ENCODE measurements at regions not wholly inside any gene's neighbourhood (a gene's known extent, or its start where the extent isn't known, plus 50 kb on each side); places are given as distances from the start of the nearest gene placed in this dataset.

DNA sequence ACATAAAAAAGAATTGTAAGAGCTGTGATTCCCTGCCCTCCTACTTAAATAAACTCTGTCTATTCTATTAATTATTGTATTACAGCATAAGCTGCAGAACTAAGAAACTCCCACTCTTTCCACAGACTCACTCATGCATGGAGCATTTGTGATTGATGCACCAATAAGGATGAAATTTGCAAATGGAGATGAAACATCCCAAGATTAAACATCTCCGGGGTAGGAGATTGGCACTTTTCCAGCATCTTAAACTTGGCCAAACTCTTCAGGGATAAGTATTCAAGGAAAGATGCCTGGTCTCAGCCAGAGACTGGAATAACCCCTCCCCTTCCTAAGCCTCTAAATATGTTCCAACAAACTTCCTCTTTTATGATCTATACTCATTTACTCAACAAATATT is 472.0 kb downstream of the ACTL7B start:
- TF ChIP-seq SYNCRIP (IDR thresholded peaks at IDR 0.05; ENCODE audit: insufficient read depth, low read depth, low read length) (no peak), MIER3 (CRISPR knock-in tag; IDR thresholded peaks at IDR 0.05; ENCODE audit: borderline replicate concordance) (no peak), ZNF841 (CRISPR knock-in tag; IDR thresholded peaks at IDR 0.05; ENCODE audit: borderline replicate concordance) (no peak), SOX13 (IDR thresholded peaks at IDR 0.05) (no peak), SOX13 (CRISPR knock-in tag; conservative IDR thresholded peaks at IDR 0.05 in 1 of 2, IDR thresholded peaks at IDR 0.05 in 1 of 2) (no peak)
- TF ChIP-seq, protein P1, sequence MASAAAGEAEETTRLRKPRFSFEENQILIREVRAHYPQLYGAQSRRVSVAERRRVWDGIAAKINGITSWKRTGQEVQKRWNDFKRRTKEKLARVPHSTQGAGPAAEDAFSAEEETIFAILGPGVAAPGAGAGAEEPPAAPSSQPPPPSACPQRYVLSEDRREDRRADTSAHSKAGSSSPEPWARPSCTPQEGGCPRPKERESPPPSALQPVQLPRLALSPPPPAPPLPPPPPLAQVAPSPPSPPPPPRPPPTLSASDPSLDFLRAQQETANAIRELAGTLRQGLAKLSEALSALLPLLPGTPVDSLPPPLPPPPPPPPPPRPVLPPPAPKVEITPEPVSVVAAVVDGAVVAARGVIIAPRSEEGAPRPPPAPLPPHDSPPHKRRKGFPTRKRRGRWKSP (CRISPR knock-in tag; IDR thresholded peaks at IDR 0.05): no peak
- Histone ChIP-seq H3K27me3 (ENCODE audit: control insufficient read depth in 1 of 2, insufficient read depth in 2 of 2, low read length in 2 of 2) (no peaks in the 10 kb centered on the region), H3K79me2 (ENCODE audit: insufficient read depth, low read length) (no peaks in the 10 kb centered on the region), H2AFZ (ENCODE audit: low read length) (no peak overlapping the region), H3K4me2 (ENCODE audit: low read depth, low read length) (no peak overlapping the region), H3K36me3 (replicated peaks in 1 of 2; ENCODE audit: control insufficient read depth in 1 of 2, insufficient read depth in 2 of 2, low read length in 2 of 2) (no peaks in the 10 kb centered on the region), H3K4me1 (ENCODE audit: insufficient read depth, low read length) (no peaks in the 10 kb centered on the region), H3K27ac (ENCODE audit: extremely low read length, insufficient read depth, low read length) (no peak overlapping the region), H3K9me3 (ENCODE audit: low read length) (no peaks in the 10 kb centered on the region), H3K4me3 (replicated peaks in 1 of 3; ENCODE audit: insufficient read depth in 1 of 3, low read depth in 2 of 3, low read length in 3 of 3) (no peak overlapping the region), H3K9ac (ENCODE audit: insufficient read depth, low read depth, low read length) (no peak overlapping the region), H4K20me1 (ENCODE audit: insufficient read depth, low read length) (no peaks in the 10 kb centered on the region)
- no TSS peak for BruUV-seq (replicated peaks)
- DNase-seq (ENCODE audit: low spot score) (no peak), FAIRE-seq (no peak), ATAC-seq (no peak)
- ChIA-PET POLR2A (no interaction called here), CTCF (ENCODE audit: low intra/inter-chr PET ratio, low total read pairs) (no interaction called here)
- intact Hi-C loops (cut with micrococcal nuclease; ENCODE audit: unreplicated experiment): no loop called here
- 91% methylated on average over 1 of the region's 1 CpG for WGBS (ENCODE audit: low lambda C conversion rate)
- in situ Hi-C loops (cut with HindIII; ENCODE audit: extremely low pct_ligation_motif_present, low pct_unique_long_range_greater_than_20kb): no loop called here

DNA sequence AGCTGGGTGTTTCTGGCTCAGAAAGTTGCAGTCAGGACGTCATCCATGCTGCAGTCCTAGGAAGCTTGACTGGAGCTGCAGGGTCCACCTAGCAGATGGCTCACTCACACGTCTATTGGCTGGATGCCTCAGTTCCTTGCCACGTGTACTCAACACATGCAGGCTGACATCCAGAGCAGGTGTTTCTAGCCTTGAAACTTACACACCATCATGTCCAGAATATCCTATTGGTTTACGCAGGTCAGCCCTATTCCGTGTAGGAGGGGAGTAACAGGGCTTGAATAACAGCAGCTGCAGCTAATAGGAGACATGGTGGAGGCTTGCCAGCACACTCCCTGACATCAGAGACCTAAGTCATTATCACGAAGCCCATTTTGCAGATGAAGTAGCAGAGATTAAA is 473.5 kb downstream of the ACTL7B start:
- intact Hi-C loops (cut with micrococcal nuclease; ENCODE audit: unreplicated experiment): no loop called here
- Histone ChIP-seq H3K9me3 (ENCODE audit: low read length) (no peaks in the 10 kb centered on the region), H3K27ac (ENCODE audit: extremely low read length, insufficient read depth, low read length) (no peak overlapping the region), H3K4me1 (ENCODE audit: insufficient read depth, low read length) (no peaks in the 10 kb centered on the region), H4K20me1 (ENCODE audit: insufficient read depth, low read length) (no peaks in the 10 kb centered on the region), H3K36me3 (replicated peaks in 1 of 2; ENCODE audit: control insufficient read depth in 1 of 2, insufficient read depth in 2 of 2, low read length in 2 of 2) (no peaks in the 10 kb centered on the region), H3K27me3 (ENCODE audit: control insufficient read depth in 1 of 2, insufficient read depth in 2 of 2, low read length in 2 of 2) (no peaks in the 10 kb centered on the region), H3K79me2 (ENCODE audit: insufficient read depth, low read length) (no peaks in the 10 kb centered on the region), H3K4me3 (replicated peaks in 1 of 3; ENCODE audit: insufficient read depth in 1 of 3, low read depth in 2 of 3, low read length in 3 of 3) (no peak overlapping the region), H3K9ac (ENCODE audit: insufficient read depth, low read depth, low read length) (no peak overlapping the region), H3K4me2 (ENCODE audit: low read depth, low read length) (no peak overlapping the region), H2AFZ (ENCODE audit: low read length) (no peak overlapping the region)
- TF ChIP-seq ZEB1 (IDR thresholded peaks at IDR 0.05; ENCODE audit: insufficient replicate concordance, low read depth) (no peak), ZNF839 (CRISPR knock-in tag; IDR thresholded peaks at IDR 0.05; ENCODE audit: borderline replicate concordance) (no peak), ZNF451 (CRISPR knock-in tag; IDR thresholded peaks at IDR 0.05) (no peak), ARNT (IDR thresholded peaks at IDR 0.05) (no peak), HNRNPH1 (optimal IDR thresholded peaks at IDR 0.05; ENCODE audit: low read depth, low read length) (no peak)
- TF ChIP-seq, protein P2, sequence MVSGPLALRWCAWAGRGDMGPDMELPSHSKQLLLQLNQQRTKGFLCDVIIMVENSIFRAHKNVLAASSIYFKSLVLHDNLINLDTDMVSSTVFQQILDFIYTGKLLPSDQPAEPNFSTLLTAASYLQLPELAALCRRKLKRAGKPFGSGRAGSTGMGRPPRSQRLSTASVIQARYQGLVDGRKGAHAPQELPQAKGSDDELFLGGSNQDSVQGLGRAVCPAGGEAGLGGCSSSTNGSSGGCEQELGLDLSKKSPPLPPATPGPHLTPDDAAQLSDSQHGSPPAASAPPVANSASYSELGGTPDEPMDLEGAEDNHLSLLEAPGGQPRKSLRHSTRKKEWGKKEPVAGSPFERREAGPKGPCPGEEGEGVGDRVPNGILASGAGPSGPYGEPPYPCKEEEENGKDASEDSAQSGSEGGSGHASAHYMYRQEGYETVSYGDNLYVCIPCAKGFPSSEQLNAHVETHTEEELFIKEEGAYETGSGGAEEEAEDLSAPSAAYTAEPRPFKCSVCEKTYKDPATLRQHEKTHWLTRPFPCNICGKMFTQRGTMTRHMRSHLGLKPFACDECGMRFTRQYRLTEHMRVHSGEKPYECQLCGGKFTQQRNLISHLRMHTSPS (CRISPR knock-in tag; IDR thresholded peaks at IDR 0.05; ENCODE audit: low read depth): no peak
- TF ChIP-seq, protein P3, sequence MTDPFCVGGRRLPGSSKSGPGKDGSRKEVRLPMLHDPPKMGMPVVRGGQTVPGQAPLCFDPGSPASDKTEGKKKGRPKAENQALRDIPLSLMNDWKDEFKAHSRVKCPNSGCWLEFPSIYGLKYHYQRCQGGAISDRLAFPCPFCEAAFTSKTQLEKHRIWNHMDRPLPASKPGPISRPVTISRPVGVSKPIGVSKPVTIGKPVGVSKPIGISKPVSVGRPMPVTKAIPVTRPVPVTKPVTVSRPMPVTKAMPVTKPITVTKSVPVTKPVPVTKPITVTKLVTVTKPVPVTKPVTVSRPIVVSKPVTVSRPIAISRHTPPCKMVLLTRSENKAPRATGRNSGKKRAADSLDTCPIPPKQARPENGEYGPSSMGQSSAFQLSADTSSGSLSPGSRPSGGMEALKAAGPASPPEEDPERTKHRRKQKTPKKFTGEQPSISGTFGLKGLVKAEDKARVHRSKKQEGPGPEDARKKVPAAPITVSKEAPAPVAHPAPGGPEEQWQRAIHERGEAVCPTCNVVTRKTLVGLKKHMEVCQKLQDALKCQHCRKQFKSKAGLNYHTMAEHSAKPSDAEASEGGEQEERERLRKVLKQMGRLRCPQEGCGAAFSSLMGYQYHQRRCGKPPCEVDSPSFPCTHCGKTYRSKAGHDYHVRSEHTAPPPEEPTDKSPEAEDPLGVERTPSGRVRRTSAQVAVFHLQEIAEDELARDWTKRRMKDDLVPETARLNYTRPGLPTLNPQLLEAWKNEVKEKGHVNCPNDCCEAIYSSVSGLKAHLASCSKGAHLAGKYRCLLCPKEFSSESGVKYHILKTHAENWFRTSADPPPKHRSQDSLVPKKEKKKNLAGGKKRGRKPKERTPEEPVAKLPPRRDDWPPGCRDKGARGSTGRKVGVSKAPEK (CRISPR knock-in tag; IDR thresholded peaks at IDR 0.05; ENCODE audit: borderline replicate concordance): no peak
- WGBS (ENCODE audit: low lambda C conversion rate): 8% methylated on average over 6 of the region's 6 CpGs
- BruUV-seq (replicated peaks): no TSS peak
- DNase-seq (ENCODE audit: low spot score) (no peak), ATAC-seq (no peak), FAIRE-seq (no peak)
- ChIA-PET POLR2A (no interaction called here), CTCF (ENCODE audit: low intra/inter-chr PET ratio, low total read pairs) (no interaction called here)
- in situ Hi-C loops (cut with HindIII; ENCODE audit: extremely low pct_ligation_motif_present, low pct_unique_long_range_greater_than_20kb): no loop called here

Data from HepG2 (cell line).